ENCODE measurements at regions not wholly inside any gene's neighbourhood (a gene's known extent, or its start where the extent isn't known, plus 50 kb on each side); places are given as distances from the start of the nearest gene placed in this dataset.

GRCh38 chr2:144004742-144005141 lies 515.2 kb downstream of the ZEB2 start:
- TF ChIP-seq CTCF (IDR thresholded peaks at IDR 0.05; ENCODE audit: insufficient read depth, low read length, poor library complexity, severe bottlenecking) (no peak), EZH2phosphoT487 (conservative IDR thresholded peaks at IDR 0.05; ENCODE audit: low read length) (no peak)

Data from SU-DHL-6 (cell line).